HFF-Myc (cell line): ENCODE measurements at regions not wholly inside any gene's neighbourhood (a gene's known extent, or its start where the extent isn't known, plus 50 kb on each side); places are given as distances from the start of the nearest gene placed in this dataset.
A peak's percentile ranks its signal among the peaks of the same experiment; 100 is the strongest.

Source experiments
- DNase-seq: peaks from one replicate; pipeline ENCODE4 v3.0.0-alpha.2; 2011; ENCODE audit warnings: low read depth; ENCODE audit errors: extremely low read depth
- H3K4me3 ChIP-seq: replicated peaks from 2 replicates; pipeline ENCODE4 v1.5.1; 2011; ENCODE audit warnings: low read depth, mild to moderate bottlenecking, control low read depth, low read length
- CTCF ChIP-seq: IDR thresholded peaks from 2 replicates; pipeline ENCODE4 v1.5.1; 2012; ENCODE audit warnings: mild to moderate bottlenecking, low read depth, low read length, control low read depth; ENCODE audit errors: missing control alignments

- no peak for TF ChIP-seq CTCF
- no peak overlapping the region for H3K4me3 ChIP-seq
- DNase-seq = no peak
Observed at GRCh38 chr11:26904801-26905200, 89.1 kb upstream of the FIBIN start.

- peak; percentile 47 for DNase-seq
- no peak overlapping the region for H3K4me3 ChIP-seq
- no peak for TF ChIP-seq CTCF
Observed at GRCh38 chr11:26905368-26905767, 88.5 kb upstream of the FIBIN start.

- no peak for DNase-seq
- TF ChIP-seq CTCF = no peak
- no peak overlapping the region for H3K4me3 ChIP-seq
Observed at GRCh38 chr11:26909515-26909914, 84.4 kb upstream of the FIBIN start.

GRCh38 chr11:26909991-26910591 is 83.8 kb upstream of the FIBIN start:
- H3K4me3 ChIP-seq = no peak overlapping the region
- DNase-seq = no peak
- no peak for TF ChIP-seq CTCF

- TF ChIP-seq CTCF = no peak
- no peak overlapping the region for H3K4me3 ChIP-seq
- DNase-seq = no peak
Observed at GRCh38 chr11:26914968-26915367, 78.9 kb upstream of the FIBIN start.

GRCh38 chr11:26916805-26917204 is 77.1 kb upstream of the FIBIN start:
- no peak for TF ChIP-seq CTCF
- no peak overlapping the region for H3K4me3 ChIP-seq
- no peak for DNase-seq

- TF ChIP-seq CTCF = no peak
- no peak overlapping the region for H3K4me3 ChIP-seq
- no peak for DNase-seq
Observed at GRCh38 chr11:26928582-26928981, 65.3 kb upstream of the FIBIN start.
